Erythroblast (primary cell): ENCODE measurements at regions not wholly inside any gene's neighbourhood (a gene's known extent, or its start where the extent isn't known, plus 50 kb on each side); places are given as distances from the start of the nearest gene placed in this dataset.

ENCODE experiments used
- GATA1 ChIP-seq: IDR thresholded peaks from 2 replicates; pipeline ENCODE4 v1.6.1; 2011; ENCODE audit warnings: low read depth, mild to moderate bottlenecking, control low read depth, low read length, moderate library complexity
- POLR2A ChIP-seq: IDR thresholded peaks from 2 replicates; pipeline ENCODE4 v1.6.1; 2011; ENCODE audit warnings: mild to moderate bottlenecking, low read length

DNA sequence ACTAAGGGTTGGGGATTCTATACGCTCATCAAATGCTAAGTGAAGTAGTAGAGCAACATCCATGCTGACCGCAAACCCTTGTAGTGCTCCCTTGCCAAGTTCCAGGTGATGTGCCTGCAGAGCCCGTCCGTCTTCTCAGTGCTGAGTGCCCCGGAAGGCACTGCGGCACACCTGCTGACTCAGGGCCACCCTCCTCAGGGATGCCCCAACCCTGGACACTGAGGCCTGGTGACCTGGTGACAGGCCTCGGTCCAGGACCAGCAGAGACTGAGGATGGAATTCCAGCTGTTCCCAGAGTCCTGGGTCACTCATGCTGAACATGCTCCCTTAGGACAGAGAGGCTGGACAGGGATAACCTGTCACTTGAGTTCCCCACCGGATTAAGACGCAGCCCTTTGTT lies 422.5 kb downstream of the OCA2 start:
- TF ChIP-seq POLR2A (no peak), GATA1 (no peak)
